Endothelial cell of umbilical vein (primary cell): ENCODE measurements at regions not wholly inside any gene's neighbourhood (a gene's known extent, or its start where the extent isn't known, plus 50 kb on each side); places are given as distances from the start of the nearest gene placed in this dataset.

Source experiments
- BruUV-seq: library from RNA; stranded (reverse); fragments of 400-500 nt; replicated peaks from 2 replicates; lab custom pipeline; 2021; lab: Mats Ljungman, UMichigan
- CTCF ChIA-PET: fragments of 300-600, 350-600 bp; sonication (Branson Sonifier 250); formaldehyde crosslinking; loops from one replicate; lab custom pipeline; 2021; ENCODE audit warnings: antibody characterized with exemption, inconsistent platforms; lab: Charles Lee
- POLR2A ChIA-PET: fragments of 300-600, 350-600 bp; sonication (Branson Sonifier 250); formaldehyde crosslinking; loops from one replicate; lab custom pipeline; 2021; ENCODE audit warnings: antibody characterized with exemption, inconsistent platforms; lab: Charles Lee
- DNase-seq: peaks from one replicate; pipeline ENCODE4 v3.0.0-alpha.2; 2011; ENCODE audit warnings: low read depth, low spot score
- FAIRE-seq: peaks from 2 replicates; lab custom pipeline; 2011; peaks lifted over from hg19 to GRCh38; lab: Jason Lieb, UNC
- H2AFZ ChIP-seq: 2 replicates; pipeline ENCODE4 v1.6.0; 2012; ENCODE audit warnings: low read depth, low read length, control low read depth, inconsistent platforms
- H3K27ac ChIP-seq: 2 replicates; pipeline ENCODE4 v1.5.1; 2011; ENCODE audit warnings: low read depth, mild to moderate bottlenecking, control low read depth, low read length, moderate library complexity; ENCODE audit not compliant: insufficient read depth
- H3K27me3 ChIP-seq, 2 experiments: 2 replicates each; pipeline versions ENCODE4 v1.6.0 to v1.6.1; 2011; ENCODE audit warnings: low read length in 2 of 2, mixed read lengths in 1 of 2; ENCODE audit not compliant: control insufficient read depth in 2 of 2, insufficient read depth in 2 of 2
- H3K36me3 ChIP-seq, 2 experiments: 2 replicates in 1 of 2; 3 replicates in 1 of 2; pipeline ENCODE4 v1.5.1; 2011; ENCODE audit warnings: low read length in 2 of 2, mild to moderate bottlenecking in 1 of 2, moderate library complexity in 1 of 2; ENCODE audit not compliant: control insufficient read depth in 2 of 2, insufficient read depth in 2 of 2; ENCODE audit errors: extremely low read depth in 1 of 2
- H3K4me1 ChIP-seq: 3 replicates; pipeline ENCODE4 v1.5.1; 2011; ENCODE audit warnings: mild to moderate bottlenecking, low read length; ENCODE audit not compliant: control insufficient read depth, insufficient read depth; ENCODE audit errors: extremely low read depth
- H3K4me2 ChIP-seq: 2 replicates; pipeline ENCODE4 v1.6.1; 2011; ENCODE audit warnings: low read length, control low read depth, mixed read lengths; ENCODE audit not compliant: insufficient read depth
- H3K4me3 ChIP-seq, 3 experiments: fragments of 200-600 bp in 1 of 3; sonication (generic), shearing (Covaris generic) in 1 of 3; replicated peaks in 1 of 3; 2 replicates each; pipeline ENCODE4 v1.5.1; 2011 to 2016; ENCODE audit warnings: control low read depth in 3 of 3, low read length in 3 of 3, mild to moderate bottlenecking in 2 of 3, inconsistent platforms in 1 of 3, low read depth in 1 of 3, moderate library complexity in 1 of 3; ENCODE audit not compliant: insufficient read depth in 1 of 3
- H3K79me2 ChIP-seq: 2 replicates; pipeline ENCODE4 v1.6.0; 2012; ENCODE audit warnings: low read length, inconsistent platforms; ENCODE audit not compliant: control insufficient read depth, insufficient read depth
- H3K9ac ChIP-seq: replicated peaks from 2 replicates; pipeline ENCODE3; 2011; ENCODE audit warnings: low read length, control low read depth; ENCODE audit not compliant: insufficient read depth; ENCODE audit errors: extremely low read depth
- H3K9me1 ChIP-seq: replicated peaks from 3 replicates; pipeline ENCODE4 v1.6.0; 2011; ENCODE audit warnings: mild to moderate bottlenecking, low read length; ENCODE audit not compliant: control insufficient read depth, insufficient read depth; ENCODE audit errors: extremely low read depth
- H3K9me3 ChIP-seq: replicated peaks from 2 replicates; pipeline ENCODE4 v1.5.1; 2012; ENCODE audit warnings: low read length, inconsistent platforms; ENCODE audit not compliant: control insufficient read depth, insufficient read depth
- H4K20me1 ChIP-seq: replicated peaks from 2 replicates; pipeline ENCODE3; 2011; ENCODE audit warnings: mild to moderate bottlenecking, low read length; ENCODE audit not compliant: control insufficient read depth, insufficient read depth; ENCODE audit errors: extremely low read depth
- CTCF ChIP-seq, 2 donors: IDR thresholded peaks; 1 replicate in 1 of 2; 2 replicates in 1 of 2; pipeline ENCODE4 v1.5.1; 2011; ENCODE audit warnings: low read length in 2 of 2, mild to moderate bottlenecking in 2 of 2, moderate library complexity in 2 of 2, control low read depth in 1 of 2, inconsistent platforms in 1 of 2, low read depth in 1 of 2; ENCODE audit not compliant: insufficient read depth in 1 of 2; ENCODE audit errors: extremely low read depth in 1 of 2
- EZH2 ChIP-seq: IDR thresholded peaks from 2 replicates; pipeline ENCODE4 v1.6.1; 2012; ENCODE audit warnings: borderline replicate concordance, low read depth, mild to moderate bottlenecking, moderate library complexity, low read length, inconsistent platforms; ENCODE audit not compliant: severe bottlenecking
- FOS ChIP-seq: IDR thresholded peaks from 2 replicates; pipeline ENCODE4 v1.6.1; 2011; ENCODE audit warnings: mild to moderate bottlenecking, low read length, moderate library complexity, borderline replicate concordance; ENCODE audit not compliant: insufficient read depth
- GATA2 ChIP-seq: IDR thresholded peaks from 2 replicates; pipeline ENCODE4 v1.7.0; 2011; ENCODE audit warnings: low read depth, mild to moderate bottlenecking, moderate library complexity, mixed read lengths, low read length; ENCODE audit not compliant: insufficient read length, insufficient read depth
- JUN ChIP-seq: IDR thresholded peaks from 2 replicates; pipeline ENCODE4 v1.6.1; 2011; ENCODE audit warnings: borderline replicate concordance, low read depth; ENCODE audit not compliant: insufficient read length, insufficient read depth
- MYC ChIP-seq: IDR thresholded peaks from one replicate; pipeline ENCODE4 v1.6.1; 2011; ENCODE audit warnings: mild to moderate bottlenecking, low read depth, low read length
- POLR2A ChIP-seq: IDR thresholded peaks from 2 replicates; pipeline ENCODE4 v1.6.1; 2012; ENCODE audit warnings: low read depth, mild to moderate bottlenecking, control low read depth, low read length
- POLR2AphosphoS5 ChIP-seq: IDR thresholded peaks from 2 replicates; pipeline ENCODE4 v1.6.1; 2012; ENCODE audit warnings: low read depth, mild to moderate bottlenecking, control low read depth, low read length, moderate library complexity; ENCODE audit not compliant: insufficient read depth
- dilution Hi-C: fragments of 300-500 bp; cut with MboI; formaldehyde crosslinking; loops from one replicate; pipeline ENCODE4 v1.15.0; 2019; ENCODE audit warnings: low sequenced_read_pairs; ENCODE audit not compliant: extremely low pct_ligation_motif_present
- intact Hi-C: fragments of 100-400 bp; cut with micrococcal nuclease; formaldehyde crosslinking; loops from one replicate; pipeline ENCODE4 v1.10.0; 2022
- TF ChIP-seq, protein P1 (sequence below): IDR thresholded peaks from 2 replicates; pipeline ENCODE4 v1.6.1; 2011; ENCODE audit not compliant: insufficient read depth, insufficient read length

DNA sequence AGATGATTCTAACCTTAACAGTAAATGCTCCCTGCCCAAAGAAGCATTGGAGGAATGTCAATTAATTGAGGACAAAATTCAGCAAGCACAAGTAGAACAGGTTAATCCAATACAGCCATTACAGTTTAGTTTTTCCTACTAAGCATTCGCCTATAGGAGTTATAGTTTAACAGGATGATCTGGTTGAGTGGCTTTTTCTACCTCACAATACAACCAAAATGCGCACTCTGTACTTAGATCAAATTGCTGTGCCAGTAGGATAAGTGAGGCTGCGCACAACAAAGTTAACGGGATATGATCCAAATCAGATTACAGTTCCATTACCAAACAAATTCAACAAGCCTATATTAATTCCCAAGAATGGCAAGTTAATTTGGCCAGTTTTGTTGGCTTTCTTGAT is 117.1 kb upstream of the TRIM24 start:
- FAIRE-seq: no peak
- peaks cover under 1% of the 10 kb centered on the region for H3K4me1 ChIP-seq
- no peak overlapping the region for H3K4me3 ChIP-seq
- H3K27me3 ChIP-seq: no peaks in the 10 kb centered on the region
- TF ChIP-seq EZH2 (no peak), CTCF (IDR thresholded peaks at IDR 0.05; ENCODE audit: extremely low read depth in 1 of 2, insufficient read depth in 1 of 2, low read depth in 1 of 2, low read length in 2 of 2) (no peak), POLR2A (no peak), MYC (no peak), JUN (no peak), FOS (no peak), GATA2 (no peak), POLR2AphosphoS5 (no peak)
- TF ChIP-seq, protein P1, sequence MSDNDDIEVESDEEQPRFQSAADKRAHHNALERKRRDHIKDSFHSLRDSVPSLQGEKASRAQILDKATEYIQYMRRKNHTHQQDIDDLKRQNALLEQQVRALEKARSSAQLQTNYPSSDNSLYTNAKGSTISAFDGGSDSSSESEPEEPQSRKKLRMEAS: no peak
- no peak for DNase-seq
- no peak overlapping the region for H2AFZ ChIP-seq
- BruUV-seq: no TSS peak
- no peak overlapping the region for H3K27ac ChIP-seq
- H4K20me1 ChIP-seq: no peaks in the 10 kb centered on the region
- no peaks in the 10 kb centered on the region for H3K36me3 ChIP-seq
- no peaks in the 10 kb centered on the region for H3K79me2 ChIP-seq
- H3K4me2 ChIP-seq: no peak overlapping the region
- no peaks in the 10 kb centered on the region for H3K9me1 ChIP-seq
- intact Hi-C loops: no loop called here
- dilution Hi-C loops: no loop called here
- ChIA-PET CTCF (interaction anchor here (0.9 kb wide), 1 partner anchor 182 kb away, joined by 3 read pairs; no protein-coding TSS in a partner anchor), POLR2A (no interaction called here)
- no peak overlapping the region for H3K9ac ChIP-seq
- no peaks in the 10 kb centered on the region for H3K9me3 ChIP-seq
